PC-9 (cell line): ENCODE measurements at regions not wholly inside any gene's neighbourhood (a gene's known extent, or its start where the extent isn't known, plus 50 kb on each side); places are given as distances from the start of the nearest gene placed in this dataset.

Experiments used
- BruUV-seq: library from RNA; stranded (reverse); fragments of 400-500 nt; replicated peaks from 2 replicates; lab custom pipeline; 2021; lab: Mats Ljungman, UMichigan
- CTCF ChIA-PET: fragments of 300-600 bp; sonication (Branson Sonifier 250); formaldehyde crosslinking; loops from one replicate; lab custom pipeline; 2022; ENCODE audit warnings: antibody characterized with exemption; lab: Charles Lee
- POLR2A ChIA-PET: fragments of 300-600 bp; sonication (Branson Sonifier 250); formaldehyde crosslinking; loops from one replicate; lab custom pipeline; 2022; ENCODE audit warnings: antibody characterized with exemption; ENCODE audit not compliant: unreplicated experiment; lab: Charles Lee
- DNase-seq, 2 experiments: peaks; one replicate each; pipeline versions ENCODE4 v3.0.0 to v3.0.0-alpha.2; 2015 to 2022; ENCODE audit warnings: mixed read lengths in 1 of 2
- H2AFZ ChIP-seq: fragments of 200-600 bp; sonication (generic); 2 replicates; pipeline ENCODE4 v1.8.1; 2017; ENCODE audit warnings: antibody characterized with exemption
- H3F3A ChIP-seq: fragments of 200-600 bp; sonication (generic); 2 replicates; pipeline ENCODE4 v1.8.1; 2017; ENCODE audit warnings: antibody characterized with exemption, mild to moderate bottlenecking, low read depth; ENCODE audit not compliant: insufficient read depth
- H3K27ac ChIP-seq: fragments of 200-600 bp; sonication (generic); 2 replicates; pipeline ENCODE4 v1.6.1; 2016; ENCODE audit warnings: mixed run types
- H3K27me3 ChIP-seq: fragments of 200-600 bp; sonication (generic); 2 replicates; pipeline ENCODE4 v1.6.1; 2016; ENCODE audit warnings: low read depth, mixed run types; ENCODE audit not compliant: insufficient read depth
- H3K36me3 ChIP-seq: fragments of 200-600 bp; sonication (generic); 2 replicates; pipeline ENCODE4 v1.6.1; 2016; ENCODE audit warnings: low read depth, mixed run types
- H3K4me1 ChIP-seq: fragments of 200-600 bp; sonication (generic); replicated peaks from 2 replicates; pipeline ENCODE4 v1.6.1; 2016; ENCODE audit warnings: mixed run types; ENCODE audit not compliant: insufficient read depth
- H3K4me2 ChIP-seq: fragments of 200-600 bp; sonication (generic); 2 replicates; pipeline ENCODE4 v1.6.1; 2017; ENCODE audit warnings: mixed run types
- H3K4me3 ChIP-seq: fragments of 200-600 bp; sonication (generic); 2 replicates; pipeline ENCODE4 v1.6.1; 2016; ENCODE audit warnings: mixed run types
- H3K79me2 ChIP-seq: fragments of 200-600 bp; sonication (generic); 2 replicates; pipeline ENCODE4 v1.6.1; 2017; ENCODE audit warnings: low read depth, mixed run types
- H3K9me2 ChIP-seq: fragments of 200-600 bp; sonication (generic); 2 replicates; pipeline ENCODE4 v1.8.1; 2017; ENCODE audit warnings: mild to moderate bottlenecking; ENCODE audit not compliant: insufficient read depth
- H3K9me3 ChIP-seq: fragments of 200-600 bp; sonication (generic); 2 replicates; pipeline ENCODE4 v1.8.1; 2016; ENCODE audit warnings: low read depth; ENCODE audit not compliant: insufficient read depth
- H4K20me1 ChIP-seq: fragments of 200-600 bp; sonication (generic); 2 replicates; pipeline ENCODE4 v1.8.1; 2017; ENCODE audit not compliant: insufficient read depth
- CTCF ChIP-seq: fragments of 200-600 bp; sonication (generic); conservative IDR thresholded peaks from 2 replicates; pipeline ENCODE4 v1.6.1; 2017; ENCODE audit warnings: mixed run types, antibody characterized with exemption, mild to moderate bottlenecking, moderate library complexity
- EZH2 ChIP-seq: fragments of 200-600 bp; sonication (generic); IDR thresholded peaks from 2 replicates; pipeline ENCODE4 v1.8.0; 2017; ENCODE audit warnings: antibody characterized with exemption, low read depth
- intact Hi-C: fragments of 100-400 bp; cut with micrococcal nuclease; formaldehyde crosslinking; loops from one replicate; pipeline ENCODE4 v1.10.0; 2022; ENCODE audit not compliant: unreplicated experiment

- H3K4me3 ChIP-seq = no peak overlapping the region
- no peaks in the 10 kb centered on the region for H3K27me3 ChIP-seq
- CTCF ChIA-PET = interaction anchor here (0.6 kb wide), 1 partner anchor 8 kb away, joined by 3 read pairs; no protein-coding TSS in a partner anchor
- H3F3A ChIP-seq = no peaks in the 10 kb centered on the region
- POLR2A ChIA-PET = no interaction called here
- H3K4me2 ChIP-seq = no peak overlapping the region
- no TSS peak for BruUV-seq
- H3K27ac ChIP-seq = no peak overlapping the region
- no peak for DNase-seq
- no peak for TF ChIP-seq CTCF
- no peak for TF ChIP-seq EZH2
- H3K4me1 ChIP-seq = no peaks in the 10 kb centered on the region
- intact Hi-C loops = no loop called here
- no peak overlapping the region for H2AFZ ChIP-seq
- H3K9me2 ChIP-seq = no peaks in the 10 kb centered on the region
- H3K79me2 ChIP-seq = no peaks in the 10 kb centered on the region
- no peaks in the 10 kb centered on the region for H4K20me1 ChIP-seq
- no peaks in the 10 kb centered on the region for H3K36me3 ChIP-seq
- H3K9me3 ChIP-seq = peaks cover 8% of the 10 kb centered on the region; the same call in 1 of the 2 replicates
Measured at GRCh38 chr2:220117025-220117424, 489.6 kb downstream of the SLC4A3 start.

- POLR2A ChIA-PET = no interaction called here
Measured at GRCh38 chr2:220120041-220120440, 492.6 kb downstream of the SLC4A3 start.

GRCh38 chr2:220123751-220124150 is 496.3 kb downstream of the SLC4A3 start:
- H3K9me2 ChIP-seq = no peaks in the 10 kb centered on the region
- intact Hi-C loops = no loop called here
- no peak for DNase-seq
- no peak overlapping the region for H3K4me3 ChIP-seq
- no peaks in the 10 kb centered on the region for H3K27me3 ChIP-seq
- H3K9me3 ChIP-seq = no peaks in the 10 kb centered on the region
- peaks cover 15% of the 10 kb centered on the region for H3K4me1 ChIP-seq
- no peak overlapping the region for H2AFZ ChIP-seq
- H3K36me3 ChIP-seq = no peaks in the 10 kb centered on the region
- H4K20me1 ChIP-seq = no peaks in the 10 kb centered on the region
- no peak for TF ChIP-seq EZH2
- TF ChIP-seq CTCF = no peak
- H3F3A ChIP-seq = peaks cover 14% of the 10 kb centered on the region
- no peak overlapping the region for H3K4me2 ChIP-seq
- ChIA-PET CTCF (no interaction called here), POLR2A (no interaction called here)
- no peak overlapping the region for H3K27ac ChIP-seq
- BruUV-seq = no TSS peak
- no peaks in the 10 kb centered on the region for H3K79me2 ChIP-seq

More at GRCh38 chr2:220120041-220120440, 492.6 kb downstream of the SLC4A3 start:
- Histone ChIP-seq H3K4me1 (no peaks in the 10 kb centered on the region), H3F3A (no peaks in the 10 kb centered on the region), H3K27me3 (no peaks in the 10 kb centered on the region), H3K4me3 (no peak overlapping the region), H3K9me2 (no peaks in the 10 kb centered on the region), H3K79me2 (no peaks in the 10 kb centered on the region), H3K4me2 (no peak overlapping the region), H4K20me1 (no peaks in the 10 kb centered on the region), H3K36me3 (no peaks in the 10 kb centered on the region), H3K27ac (no peak overlapping the region), H2AFZ (no peak overlapping the region), H3K9me3 (no peaks in the 10 kb centered on the region; the same call in 1 of the 2 replicates)
- intact Hi-C loops = no loop called here
- TF ChIP-seq EZH2 (no peak), CTCF (no peak)
- no TSS peak for BruUV-seq
- no peak for DNase-seq
- CTCF ChIA-PET = no interaction called here
